GM18909 (cell line): ENCODE measurements at regions not wholly inside any gene's neighbourhood (a gene's known extent, or its start where the extent isn't known, plus 50 kb on each side); places are given as distances from the start of the nearest gene placed in this dataset.

Source experiments
- ATAC-seq: cut with Tn5 transposase; IDR thresholded peaks from one replicate; pipeline ENCODE4 v1.9.1; 2021; ENCODE audit warnings: mild to moderate bottlenecking; ENCODE audit not compliant: unreplicated experiment, poor library complexity

- no peak for ATAC-seq
These were observed 102.7 kb upstream of the TENM3 start for GRCh38 chr4:182140547-182140946.

- no peak for ATAC-seq
These were observed 102.1 kb upstream of the TENM3 start for GRCh38 chr4:182141061-182141460.

GRCh38 chr4:182142176-182143085 is 100.8 kb upstream of the TENM3 start:
- ATAC-seq, result no peak

DNA sequence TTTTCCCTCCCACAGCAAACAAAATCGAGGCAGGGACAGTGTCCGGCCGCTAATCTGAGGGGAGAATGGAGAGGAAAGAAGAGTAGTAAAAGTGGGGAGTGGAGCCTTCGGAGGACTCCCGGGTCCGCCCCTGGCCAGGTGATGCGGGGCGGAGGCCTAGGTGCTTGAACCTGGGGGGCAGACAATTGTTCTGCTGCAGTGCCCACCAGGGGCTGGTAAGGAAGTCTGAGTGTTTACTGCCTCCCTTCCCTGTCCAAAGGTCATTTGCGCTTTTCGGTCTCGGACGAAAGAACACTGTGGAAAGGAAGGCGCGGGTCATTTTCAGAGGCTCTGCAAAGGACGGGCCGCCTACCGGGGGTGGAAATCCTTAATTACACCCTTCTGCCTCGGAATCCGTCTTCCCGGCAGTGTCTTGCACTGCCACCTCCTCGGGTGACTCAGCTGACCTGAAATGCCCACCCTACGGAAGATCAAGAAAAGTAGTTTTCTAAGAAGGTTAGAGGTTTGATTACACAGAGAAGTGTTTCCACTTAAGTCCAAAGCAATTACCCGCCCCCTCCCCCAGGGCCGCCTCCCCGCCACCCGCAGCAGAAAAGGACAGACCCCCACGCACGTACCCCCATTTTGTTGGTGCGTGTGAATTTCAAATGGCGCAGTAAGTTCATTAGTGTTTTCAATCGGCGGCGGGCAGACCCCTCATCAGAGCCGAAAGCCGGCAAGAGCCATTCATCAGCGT is 99.9 kb upstream of the TENM3 start:
- ATAC-seq, result no peak

GRCh38 chr4:182143822-182144625 is 99.2 kb upstream of the TENM3 start:
- peak; percentile 41 for ATAC-seq

GRCh38 chr4:182144626-182145333 is 98.4 kb upstream of the TENM3 start:
- peak; percentile 48 for ATAC-seq

GRCh38 chr4:182145334-182145905 is 97.8 kb upstream of the TENM3 start:
- no peak for ATAC-seq

GRCh38 chr4:182147391-182147790 is 95.8 kb upstream of the TENM3 start:
- no peak for ATAC-seq

GRCh38 chr4:182150645-182151044 is 92.6 kb upstream of the TENM3 start:
- ATAC-seq, result no peak

GRCh38 chr4:182155806-182156205 is 87.4 kb upstream of the TENM3 start:
- no peak for ATAC-seq

- no peak for ATAC-seq
These were observed 80.0 kb upstream of the TENM3 start for GRCh38 chr4:182163180-182163579.

DNA sequence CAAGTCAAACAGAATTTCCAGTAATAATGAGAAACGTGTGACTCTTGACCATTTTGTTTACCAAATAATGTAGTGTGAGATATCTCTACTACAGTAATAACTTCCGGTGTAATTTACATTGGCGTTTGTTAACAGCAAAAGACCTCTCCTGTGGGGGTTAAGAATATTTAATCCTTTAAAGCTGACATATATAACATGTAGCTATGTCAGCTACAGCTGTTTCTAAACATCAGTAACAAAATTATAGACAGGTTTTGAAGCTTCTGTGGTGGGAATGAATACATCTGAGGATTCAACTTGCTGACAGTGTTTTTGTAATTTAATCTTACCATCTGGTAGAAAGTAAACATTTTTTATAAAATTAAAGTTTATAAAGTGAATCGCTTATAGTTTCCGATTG is 73.6 kb upstream of the TENM3 start:
- ATAC-seq, result no peak

DNA sequence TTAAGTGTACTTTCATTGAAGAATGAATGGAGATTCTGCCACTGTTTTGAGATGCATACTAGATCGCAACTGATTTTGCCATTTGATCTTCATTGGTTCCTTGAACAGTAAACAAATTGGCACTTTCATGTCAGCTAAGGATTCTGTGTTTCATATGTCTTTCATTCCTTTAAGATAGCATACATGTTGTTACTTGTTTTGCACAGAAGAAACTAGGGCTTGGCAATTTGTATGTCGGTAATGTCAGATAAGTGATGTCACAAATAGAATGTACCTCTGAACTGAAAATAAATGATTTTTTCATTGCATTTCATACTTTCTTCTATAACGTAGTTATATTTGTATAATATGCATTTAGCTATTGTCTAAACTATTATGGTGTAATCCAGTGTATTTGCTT is 73.2 kb upstream of the TENM3 start:
- no peak for ATAC-seq

- no peak for ATAC-seq
These were observed 72.7 kb upstream of the TENM3 start for GRCh38 chr4:182170417-182170935.

DNA sequence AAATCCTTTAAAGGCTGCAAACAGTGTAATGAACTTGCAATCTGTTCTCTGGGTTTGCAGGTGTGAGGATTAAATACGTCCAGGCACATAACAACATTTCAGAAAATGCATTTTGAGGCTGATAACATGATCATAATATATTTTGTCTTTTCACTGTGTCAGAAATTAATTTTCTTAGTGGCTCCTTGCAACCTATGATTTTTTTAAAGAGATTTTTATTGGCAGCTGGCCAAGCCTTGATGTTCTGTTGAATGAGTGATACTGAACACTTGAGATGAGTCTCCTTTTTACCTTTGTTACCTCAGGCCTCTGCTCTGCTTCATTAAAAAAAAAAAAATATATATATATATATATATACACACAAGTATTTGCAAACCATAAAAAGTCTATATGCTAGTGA is 68.2 kb upstream of the TENM3 start:
- no peak for ATAC-seq

- ATAC-seq, result no peak
These were observed 67.2 kb upstream of the TENM3 start for GRCh38 chr4:182175788-182176519.

DNA sequence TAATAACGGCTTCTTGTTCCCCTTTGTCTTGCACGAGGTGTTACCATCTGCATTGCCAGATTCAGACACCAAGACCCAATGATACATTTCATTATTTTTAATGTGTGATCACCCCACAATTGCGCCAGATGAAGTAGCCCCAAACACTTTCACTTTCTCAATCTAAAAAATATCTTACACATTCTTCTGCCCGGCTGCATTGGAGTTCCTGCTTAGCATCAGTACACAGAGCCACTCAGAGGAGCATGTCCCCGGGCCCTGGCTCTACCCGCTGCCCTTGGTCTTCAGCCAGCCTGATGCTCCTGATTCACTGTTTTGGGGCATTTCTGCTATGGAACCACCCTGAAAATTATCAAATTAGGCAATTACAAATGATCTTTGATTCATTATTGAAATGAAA is 66.0 kb upstream of the TENM3 start:
- no peak for ATAC-seq

DNA sequence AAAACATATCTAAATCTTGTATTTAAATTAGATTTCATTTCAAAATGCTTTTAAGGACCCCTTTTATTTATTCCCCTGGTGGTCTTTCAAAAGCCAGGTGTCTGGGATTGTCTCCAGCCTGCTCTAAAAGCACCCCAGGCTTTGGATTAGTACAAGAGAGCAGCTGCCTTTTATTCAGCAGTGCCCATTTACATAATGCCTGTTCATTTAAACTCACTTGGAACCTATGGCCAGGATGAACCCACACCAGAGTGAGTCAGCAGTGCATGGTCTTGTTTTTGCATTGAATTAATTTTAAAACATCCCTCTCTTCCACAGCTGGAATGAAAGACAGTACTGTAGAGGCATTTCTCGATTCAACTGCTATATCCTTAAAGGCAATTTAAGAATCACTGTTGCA is 64.1 kb upstream of the TENM3 start:
- ATAC-seq, result no peak

- ATAC-seq, result no peak
These were observed 63.5 kb upstream of the TENM3 start for GRCh38 chr4:182179751-182180150.
